K562 (cell line): ENCODE measurements at regions not wholly inside any gene's neighbourhood (a gene's known extent, or its start where the extent isn't known, plus 50 kb on each side); places are given as distances from the start of the nearest gene placed in this dataset.

Experiments used
- ARID4B ChIP-seq: sonication (generic); formaldehyde crosslinking; IDR thresholded peaks from 2 replicates; pipeline ENCODE4 v1.8.0; 2022; ENCODE audit warnings: mild to moderate bottlenecking, missing genetic modification reagents
- ATF3 ChIP-seq, 2 experiments: fragments of 450-650 bp in 1 of 2; sonication (generic) in 1 of 2; formaldehyde crosslinking in 1 of 2; IDR thresholded peaks in 1 of 2; conservative IDR thresholded peaks in 1 of 2; 2 replicates each; pipeline versions ENCODE4 v1.6.1 to v1.8.1; 2016 to 2023; ENCODE audit warnings: mild to moderate bottlenecking in 2 of 2, moderate library complexity in 2 of 2, inconsistent platforms in 1 of 2, missing genetic modification reagents in 1 of 2
- CC2D1A ChIP-seq: fragments of 450-650 bp; IDR thresholded peaks from 2 replicates; pipeline ENCODE4 v1.6.1; 2017; ENCODE audit warnings: mild to moderate bottlenecking
- CREB1 ChIP-seq, 2 experiments: sonication (generic) in 1 of 2; formaldehyde crosslinking in 1 of 2; IDR thresholded peaks; 2 replicates each; pipeline versions ENCODE4 v1.6.1 to v1.8.0; 2012 to 2022; ENCODE audit warnings: inconsistent platforms in 1 of 2, mild to moderate bottlenecking in 1 of 2, missing genetic modification reagents in 1 of 2, moderate library complexity in 1 of 2
- NR0B1 ChIP-seq: fragments of 450-650 bp; IDR thresholded peaks from one replicate; pipeline ENCODE4 v1.6.1; 2018; ENCODE audit warnings: mild to moderate bottlenecking, moderate library complexity; ENCODE audit not compliant: partially characterized antibody
- PTRF ChIP-seq: fragments of 450-650 bp; IDR thresholded peaks from 2 replicates; pipeline ENCODE4 v1.6.1; 2016; ENCODE audit warnings: mild to moderate bottlenecking, missing genetic modification characterization, missing compliant biosample characterization
- RBM22 ChIP-seq: fragments of 200-400 bp; formaldehyde crosslinking; IDR thresholded peaks from 2 replicates; pipeline ENCODE4 v1.6.1; 2018; ENCODE audit warnings: low read length, low read depth; ENCODE audit not compliant: poor library complexity, severe bottlenecking
- SAFB2 ChIP-seq: fragments of 200-400 bp; formaldehyde crosslinking; IDR thresholded peaks from 2 replicates; pipeline ENCODE4 v1.6.1; 2018; ENCODE audit warnings: borderline replicate concordance, low read length, low read depth, moderate library complexity; ENCODE audit not compliant: severe bottlenecking

GRCh38 chr5:9852671-9853070, 222.5 kb upstream of the TAS2R1 start (continued):
- TF ChIP-seq ATF3 (IDR thresholded peaks at IDR 0.05) (no peak), ATF3 (CRISPR knock-in tag; conservative IDR thresholded peaks at IDR 0.05) (no peak), RBM22 (no peak), CREB1 (IDR thresholded peaks at IDR 0.05) (no peak), CREB1 (CRISPR knock-in tag; IDR thresholded peaks at IDR 0.05) (no peak), SAFB2 (no peak), NR0B1 (no peak), CC2D1A (no peak), ARID4B (CRISPR knock-in tag) (no peak), PTRF (tag) (no peak)
